ENCODE measurements at regions not wholly inside any gene's neighbourhood (a gene's known extent, or its start where the extent isn't known, plus 50 kb on each side); places are given as distances from the start of the nearest gene placed in this dataset.

- H3K36me3 ChIP-seq (ENCODE audit: control insufficient read depth in 2 of 2, insufficient read depth in 1 of 2, low read length in 2 of 2): no peaks in the 10 kb centered on the region
- H3K4me3 ChIP-seq (ENCODE audit: low read depth, low read length): no peak overlapping the region
- ChIA-PET CTCF (no interaction called here), POLR2A (no interaction called here)
- no peak overlapping the region for H3K27ac ChIP-seq (ENCODE audit: extremely low read depth, low read depth, low read length)
- no peaks in the 10 kb centered on the region for H3K4me1 ChIP-seq (ENCODE audit: control insufficient read depth, insufficient read depth, low read length)
- no peaks in the 10 kb centered on the region for H3K9me3 ChIP-seq (ENCODE audit: control insufficient read depth, insufficient read depth, low read depth, low read length)
- TF ChIP-seq TCF7L2 (IDR thresholded peaks at IDR 0.05; ENCODE audit: borderline replicate concordance, low read depth, low read length): no peak
- TF ChIP-seq ZNF449 (tag by site-specific recombination; IDR thresholded peaks at IDR 0.05): no peak
- TF ChIP-seq OSR2 (tag by site-specific recombination; IDR thresholded peaks at IDR 0.05): no peak
- no peak for TF ChIP-seq SCRT1 (tag by site-specific recombination; IDR thresholded peaks at IDR 0.05; ENCODE audit: borderline replicate concordance)
- no peak for TF ChIP-seq ZNF138 (tag by site-specific recombination; IDR thresholded peaks at IDR 0.05; ENCODE audit: borderline replicate concordance)
- no peak for TF ChIP-seq ZBTB44 (tag by site-specific recombination; IDR thresholded peaks at IDR 0.05)
- TF ChIP-seq ZFP37 (tag by site-specific recombination; IDR thresholded peaks at IDR 0.05): no peak
Observed at GRCh38 chr9:31335529-31336234, 1048.8 kb upstream of the ACO1 start.

GRCh38 chr9:31336386-31336785 is 1048.1 kb upstream of the ACO1 start:
- ChIA-PET CTCF (no interaction called here), POLR2A (no interaction called here)
- TF ChIP-seq PRDM2 (tag by site-specific recombination; IDR thresholded peaks at IDR 0.05; ENCODE audit: borderline replicate concordance): no peak
- no peak for TF ChIP-seq ZNF530 (tag by site-specific recombination; IDR thresholded peaks at IDR 0.05; ENCODE audit: low read depth)
- no peak for TF ChIP-seq ZNF341 (tag by site-specific recombination; IDR thresholded peaks at IDR 0.05; ENCODE audit: low read depth)
- TF ChIP-seq ZNF274 (IDR thresholded peaks at IDR 0.05; ENCODE audit: low read length): no peak
- no peak for TF ChIP-seq ZNF274 (tag by site-specific recombination; IDR thresholded peaks at IDR 0.05; ENCODE audit: borderline replicate concordance)
- TF ChIP-seq ZNF175 (tag by site-specific recombination; IDR thresholded peaks at IDR 0.05): no peak
- no peak for TF ChIP-seq ZNF132 (tag by site-specific recombination; IDR thresholded peaks at IDR 0.05; ENCODE audit: borderline replicate concordance)
- Histone ChIP-seq H3K4me1 (ENCODE audit: control insufficient read depth, insufficient read depth, low read length) (no peaks in the 10 kb centered on the region), H3K27ac (ENCODE audit: extremely low read depth, low read depth, low read length) (no peak overlapping the region), H3K36me3 (ENCODE audit: control insufficient read depth in 2 of 2, insufficient read depth in 1 of 2, low read length in 2 of 2) (no peaks in the 10 kb centered on the region), H3K4me3 (ENCODE audit: low read depth, low read length) (no peak overlapping the region), H3K9me3 (ENCODE audit: control insufficient read depth, insufficient read depth, low read depth, low read length) (no peaks in the 10 kb centered on the region)

Data from HEK293 (cell line).